HG03060 (cell line): ENCODE measurements at regions not wholly inside any gene's neighbourhood (a gene's known extent, or its start where the extent isn't known, plus 50 kb on each side); places are given as distances from the start of the nearest gene placed in this dataset.

Source experiments
- ATAC-seq: cut with Tn5 transposase; IDR thresholded peaks from one replicate; pipeline ENCODE4 v1.9.1; 2021; ENCODE audit warnings: low read depth, moderate number of reproducible peaks; ENCODE audit not compliant: unreplicated experiment

DNA sequence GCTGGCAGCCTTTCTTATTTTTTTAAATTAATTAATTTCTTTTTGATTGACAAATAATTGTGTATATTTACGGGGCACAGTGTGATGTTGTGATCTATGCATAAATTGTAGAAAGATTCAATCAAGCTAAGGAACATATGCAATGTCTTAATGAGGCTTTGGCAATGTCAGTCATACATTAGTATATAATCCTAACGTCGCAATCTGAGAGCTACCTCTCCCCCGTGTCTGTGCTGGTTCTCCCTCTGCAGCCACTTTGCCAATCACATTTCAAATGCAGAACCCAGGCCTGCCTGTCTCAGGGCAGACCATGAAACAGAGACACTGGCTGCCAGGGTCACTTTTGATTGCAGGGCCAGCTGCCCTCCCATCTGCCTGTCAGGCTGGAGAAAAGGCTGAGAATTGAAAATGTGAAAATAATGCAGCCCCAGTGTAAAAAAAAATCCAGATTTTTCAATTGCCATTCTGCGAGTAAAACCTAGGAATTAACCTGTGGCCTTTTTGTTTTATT lies 56.3 kb downstream of the SLC24A2 start:
- no peak for ATAC-seq

DNA sequence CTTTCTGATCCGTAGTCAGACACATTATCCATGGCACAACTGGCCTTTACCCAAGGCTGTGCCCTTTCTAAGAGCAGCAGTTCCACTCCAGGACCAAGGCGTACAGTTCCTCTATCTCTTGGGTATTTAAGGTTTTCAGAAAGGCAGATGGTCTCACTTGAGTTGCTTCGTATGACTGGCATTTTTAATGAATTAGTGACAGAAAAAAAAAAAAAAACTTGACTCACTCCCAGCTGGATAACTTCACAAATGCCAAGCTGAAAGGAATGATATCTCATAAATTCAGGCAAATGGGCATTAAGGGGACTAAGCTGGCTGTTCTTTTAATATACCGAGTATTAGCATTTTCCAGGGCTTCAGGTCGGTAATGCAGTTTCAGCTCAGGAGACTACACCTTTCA lies 60.7 kb downstream of the SLC24A2 start:
- ATAC-seq, result no peak

DNA sequence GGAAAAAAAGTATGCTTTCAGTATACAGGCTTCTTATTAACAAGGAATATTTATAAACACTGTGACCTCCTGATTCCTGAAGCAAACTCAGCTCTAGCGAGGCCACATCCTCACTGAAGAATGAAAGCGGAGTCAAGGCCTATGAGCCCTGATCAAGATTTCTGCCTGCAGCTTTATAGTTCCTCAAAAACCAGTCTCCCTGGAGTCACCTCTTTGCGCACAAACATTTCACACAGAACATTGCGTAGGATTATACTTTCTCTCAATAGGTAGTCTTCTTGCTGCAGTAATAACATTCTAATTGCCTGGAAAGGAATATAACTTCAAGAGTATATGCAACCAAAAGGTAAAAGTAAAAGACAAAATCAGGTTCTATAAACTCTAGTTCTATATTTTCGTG lies 62.9 kb downstream of the SLC24A2 start:
- ATAC-seq, result no peak

DNA sequence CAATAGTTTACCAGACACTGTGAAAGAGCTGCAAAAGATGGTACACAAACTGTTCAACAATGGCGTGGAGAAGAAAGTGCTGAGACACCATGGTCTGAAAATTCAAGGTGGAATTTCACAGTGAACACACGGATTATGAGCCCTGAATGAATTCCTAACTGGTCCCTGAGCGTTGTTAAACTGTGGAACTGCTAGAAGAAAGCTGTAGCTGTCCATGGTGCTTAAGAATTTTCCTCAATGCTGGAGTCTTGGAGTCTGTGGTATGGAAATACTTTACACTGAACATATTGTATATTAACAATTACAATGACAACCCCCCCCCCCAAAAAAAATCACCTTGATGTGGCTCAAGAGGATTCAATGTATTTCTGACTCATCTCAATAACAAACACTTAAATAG lies 68.5 kb downstream of the SLC24A2 start:
- ATAC-seq, result no peak

DNA sequence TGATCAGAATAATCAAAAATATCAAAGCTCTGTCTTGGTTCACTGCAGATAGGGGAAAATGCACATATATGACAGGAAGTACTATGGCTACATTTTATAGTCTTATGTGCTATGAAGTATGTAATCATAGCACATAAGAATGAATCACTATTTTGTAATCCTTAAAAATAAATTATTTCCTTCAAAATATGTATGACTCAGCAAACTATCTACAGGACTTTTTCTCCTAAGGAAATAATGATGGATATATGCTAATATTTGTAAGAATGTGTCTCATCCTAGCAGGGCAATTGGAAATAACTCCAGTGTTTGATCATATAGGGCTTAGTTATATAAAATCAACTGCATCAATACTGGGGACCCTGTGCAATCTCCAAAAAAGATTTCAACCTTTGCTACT lies 85.1 kb downstream of the SLC24A2 start:
- ATAC-seq, result no peak

DNA sequence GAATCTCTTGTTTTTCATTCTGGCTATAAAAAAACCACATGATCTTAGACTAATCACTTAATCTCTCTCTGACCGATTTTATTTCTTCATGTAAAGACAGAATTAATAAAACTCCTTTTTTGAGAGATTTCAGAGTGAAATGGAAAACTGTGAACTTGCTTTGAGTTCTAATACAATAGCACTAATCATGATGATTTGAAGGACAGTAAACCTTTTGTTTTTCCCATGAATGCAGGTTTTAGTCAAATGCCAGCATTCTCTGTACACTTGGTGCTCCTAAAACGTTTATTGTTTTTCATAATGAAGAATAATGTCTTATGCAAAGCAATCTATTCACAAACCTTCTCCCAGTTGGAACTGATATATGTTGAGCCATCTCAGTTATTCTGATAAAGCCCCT lies 86.8 kb downstream of the SLC24A2 start:
- ATAC-seq, result no peak

DNA sequence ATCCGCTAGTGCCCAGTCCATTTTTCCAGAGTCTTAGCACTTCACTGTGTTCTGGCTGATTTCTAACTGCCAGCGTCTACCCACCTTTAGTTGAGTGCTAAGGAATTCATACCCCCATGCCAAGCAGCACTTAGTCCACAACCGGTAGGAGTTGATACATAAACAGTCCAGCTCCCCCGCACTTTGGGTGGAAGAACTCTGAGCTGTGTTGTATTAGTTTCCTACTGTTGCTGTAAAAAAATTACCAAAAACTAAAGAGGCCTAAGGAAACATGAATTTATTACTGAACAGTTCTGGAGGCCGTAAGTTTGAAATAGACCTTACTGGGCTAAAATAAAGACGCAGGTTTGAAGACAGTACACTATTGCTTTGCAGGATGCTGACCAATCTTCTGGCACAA lies 87.6 kb downstream of the SLC24A2 start:
- no peak for ATAC-seq

DNA sequence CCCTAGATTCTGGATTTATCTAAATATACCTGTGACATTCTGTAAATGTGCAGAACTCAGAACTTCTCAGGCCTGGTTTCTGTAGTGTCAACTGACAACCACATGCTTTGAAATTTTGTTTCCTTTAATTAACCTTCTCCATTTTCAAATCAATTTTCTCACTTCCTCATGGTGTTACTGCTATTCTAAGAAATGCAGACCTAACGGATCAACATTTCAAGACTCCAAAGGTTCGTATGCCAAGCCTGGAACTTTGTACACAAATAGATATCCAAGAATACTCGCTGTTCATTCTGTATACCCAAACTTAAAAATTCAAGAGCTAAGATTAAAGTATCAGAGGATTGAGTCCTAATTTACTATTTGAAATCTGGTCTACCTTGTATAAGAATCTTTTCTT lies 88.1 kb downstream of the SLC24A2 start:
- no peak for ATAC-seq

DNA sequence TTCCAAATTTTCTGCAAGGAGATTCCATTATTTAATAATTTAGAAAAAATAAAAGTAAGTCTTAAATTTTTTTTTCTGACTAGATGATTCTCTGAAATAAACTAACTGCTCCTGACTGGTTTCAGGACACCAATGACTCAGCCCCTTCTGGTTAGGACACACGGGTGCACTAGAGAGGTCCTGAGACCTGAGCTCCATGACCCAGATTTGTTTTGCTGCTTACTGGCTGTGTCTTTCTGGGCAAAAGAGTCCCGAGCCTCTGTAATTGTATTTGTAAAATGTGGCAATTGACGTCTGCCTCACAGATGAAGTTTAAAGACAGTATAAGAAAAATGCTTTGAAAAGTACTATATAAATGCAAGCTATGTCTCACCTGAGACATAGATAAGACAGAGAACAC lies 89.1 kb downstream of the SLC24A2 start:
- no peak for ATAC-seq

DNA sequence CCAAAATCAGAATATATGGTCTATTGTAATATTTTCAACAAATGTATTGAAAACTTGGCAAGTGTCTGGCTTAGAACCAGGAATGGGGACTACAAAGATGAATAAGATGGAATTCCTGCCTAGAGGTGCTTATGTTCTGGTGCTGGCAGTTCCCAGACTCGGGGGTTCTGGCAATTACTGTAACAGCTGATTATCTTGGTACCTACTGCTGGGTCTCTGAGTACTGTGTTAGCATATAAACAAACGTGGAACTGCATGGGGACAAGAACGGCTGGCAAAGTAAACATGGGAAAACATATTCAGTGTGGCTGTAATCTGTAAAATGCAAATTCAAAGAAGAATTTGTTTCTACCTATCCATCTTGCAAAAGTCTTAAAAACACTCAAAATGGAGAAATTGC lies 89.9 kb downstream of the SLC24A2 start:
- ATAC-seq, result no peak

DNA sequence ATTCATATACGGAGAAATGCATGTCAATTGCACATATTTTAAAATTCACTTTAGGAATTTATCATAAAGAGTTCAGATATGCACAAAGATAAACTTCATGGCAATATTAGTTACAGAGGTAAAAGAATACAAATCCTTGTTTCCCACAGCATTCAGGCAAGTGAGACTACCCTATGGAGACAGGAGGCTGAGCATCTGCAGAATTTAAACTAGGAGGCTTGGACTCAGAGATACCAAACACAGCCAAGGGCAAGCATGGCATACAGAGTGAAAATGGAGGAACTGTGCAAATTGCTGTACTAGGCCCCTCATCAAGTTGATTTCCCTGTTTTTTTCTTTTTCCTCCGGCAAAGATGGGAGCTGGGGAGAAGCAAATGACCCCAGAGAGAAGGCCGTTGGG lies 94.2 kb downstream of the SLC24A2 start:
- ATAC-seq, result no peak

DNA sequence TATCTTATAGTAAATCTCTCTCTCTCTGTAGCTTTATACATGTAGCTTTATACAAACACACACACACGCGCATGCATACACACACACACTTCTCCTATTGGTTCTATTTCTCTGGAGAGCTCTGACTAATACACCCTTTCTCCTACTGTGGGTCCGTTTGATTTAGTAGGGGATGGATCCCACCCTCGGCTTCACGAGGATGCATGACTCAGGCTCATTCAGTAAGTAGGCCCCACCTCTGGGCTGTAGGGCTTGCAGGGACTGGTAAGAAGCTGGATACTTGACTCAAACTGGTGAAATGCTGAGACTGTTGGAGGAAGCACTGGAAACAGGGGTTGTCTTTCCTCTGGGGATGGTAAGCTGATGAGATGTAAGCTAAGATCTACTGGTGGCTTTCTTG lies 98.7 kb downstream of the SLC24A2 start:
- ATAC-seq, result no peak

DNA sequence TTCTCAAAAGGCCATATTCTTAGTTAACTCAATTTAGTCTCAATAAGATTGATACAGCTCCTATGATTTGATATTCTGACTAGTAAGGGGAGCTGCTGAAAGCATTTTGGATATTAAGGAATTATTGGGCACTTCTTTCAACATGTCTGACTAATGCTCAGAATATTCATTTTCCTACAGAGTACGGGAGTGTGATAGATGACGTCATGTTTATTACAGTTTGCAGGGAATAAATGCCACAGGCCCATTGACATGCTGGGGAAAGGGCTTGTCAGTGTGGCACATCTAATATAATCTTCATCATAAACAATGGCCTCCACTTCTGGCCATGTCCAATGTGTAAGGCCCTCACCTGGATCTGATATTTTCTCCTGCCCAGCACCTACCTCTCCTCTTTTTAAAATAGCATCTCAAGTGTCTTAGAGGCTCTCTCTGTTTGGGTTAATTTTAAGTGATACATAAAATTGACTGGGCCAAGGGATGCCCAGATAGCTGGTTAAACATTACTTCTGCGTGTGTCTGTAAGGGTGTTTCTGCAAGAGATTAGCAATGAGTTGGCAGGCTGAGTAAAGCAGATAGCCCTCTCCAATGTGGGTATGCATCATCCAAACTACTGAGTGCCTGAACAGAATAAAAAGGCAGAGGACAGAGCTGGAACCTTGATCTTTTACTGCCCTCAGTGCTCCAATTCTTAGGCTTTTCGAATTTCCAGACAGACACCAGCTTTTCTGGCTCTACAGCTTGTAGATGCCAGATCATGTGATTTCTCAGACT lies 99.3 kb downstream of the SLC24A2 start:
- no peak for ATAC-seq

DNA sequence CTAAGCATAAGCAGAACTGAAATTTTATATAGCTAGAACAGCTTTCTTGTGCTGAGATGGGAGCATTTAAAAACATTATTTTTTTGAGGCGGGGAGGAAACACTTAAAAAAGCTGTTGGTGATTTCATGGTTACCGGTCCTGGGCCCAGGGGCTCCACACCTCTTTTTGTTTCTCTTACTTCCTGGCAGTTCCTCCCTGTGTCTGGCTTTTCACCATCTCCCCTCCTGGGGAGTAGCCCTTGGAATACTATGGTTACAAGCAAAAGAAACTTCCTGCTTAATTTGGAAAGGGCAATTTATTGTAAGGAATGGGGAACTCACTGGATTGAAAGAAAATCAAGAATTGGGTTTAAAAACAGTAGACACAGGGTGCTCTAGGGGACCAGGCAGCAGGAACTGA lies 105.1 kb downstream of the SLC24A2 start:
- no peak for ATAC-seq

DNA sequence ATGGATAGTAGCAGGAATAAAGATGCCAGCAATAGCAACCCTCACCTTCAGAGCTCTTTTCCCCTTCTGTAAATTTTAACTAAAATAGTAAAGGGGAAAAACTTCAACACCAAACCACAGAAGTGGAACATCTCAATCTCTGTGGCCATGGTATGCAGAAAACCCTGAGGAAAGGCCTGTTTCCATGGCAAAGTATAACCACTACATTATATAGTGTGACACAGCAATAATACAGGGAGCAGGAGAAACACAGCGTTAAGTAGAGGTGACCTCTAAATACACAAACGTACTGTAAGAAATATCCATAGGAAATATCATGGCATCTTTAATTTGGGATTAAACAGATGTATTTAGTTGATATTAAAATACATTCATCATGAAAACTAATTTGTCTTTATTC lies 106.4 kb downstream of the SLC24A2 start:
- no peak for ATAC-seq

DNA sequence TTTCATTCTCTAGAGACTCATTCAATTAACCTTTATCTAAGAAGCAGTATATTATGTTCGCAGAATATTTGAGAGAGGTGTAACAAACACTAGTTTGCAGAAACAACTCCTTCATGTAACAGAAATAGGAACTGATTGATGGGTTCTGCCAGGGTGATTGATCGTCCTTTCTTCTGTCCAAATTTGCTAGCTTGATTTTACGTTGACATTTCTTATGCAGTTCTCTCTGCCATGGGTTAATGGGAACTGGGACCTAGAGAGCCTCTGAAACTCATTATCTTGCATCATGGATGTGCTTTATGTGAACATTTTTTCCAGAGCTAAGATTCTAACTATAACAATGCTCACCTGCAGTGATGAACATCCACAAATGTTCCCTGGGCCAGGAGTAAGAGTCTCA lies 107.0 kb downstream of the SLC24A2 start:
- no peak for ATAC-seq

DNA sequence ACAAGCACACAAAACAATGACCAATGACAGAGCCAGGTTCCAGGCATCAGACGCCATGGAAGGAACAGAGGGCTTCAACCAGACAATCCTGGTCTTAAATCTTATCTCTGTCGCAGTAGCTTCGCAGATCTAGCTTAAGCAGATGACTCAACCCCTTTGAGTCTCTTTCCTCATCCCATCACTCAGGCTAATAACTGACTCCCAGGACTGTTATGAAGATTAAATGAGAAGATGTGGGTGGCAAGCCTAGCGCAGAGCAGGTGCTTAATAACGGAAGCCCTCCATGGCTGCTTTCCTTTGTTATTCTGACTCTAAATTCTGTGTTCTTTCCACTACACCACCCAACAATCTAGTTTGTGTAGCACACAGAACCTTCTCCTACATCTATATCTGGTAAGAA lies 110.9 kb downstream of the SLC24A2 start:
- no peak for ATAC-seq

DNA sequence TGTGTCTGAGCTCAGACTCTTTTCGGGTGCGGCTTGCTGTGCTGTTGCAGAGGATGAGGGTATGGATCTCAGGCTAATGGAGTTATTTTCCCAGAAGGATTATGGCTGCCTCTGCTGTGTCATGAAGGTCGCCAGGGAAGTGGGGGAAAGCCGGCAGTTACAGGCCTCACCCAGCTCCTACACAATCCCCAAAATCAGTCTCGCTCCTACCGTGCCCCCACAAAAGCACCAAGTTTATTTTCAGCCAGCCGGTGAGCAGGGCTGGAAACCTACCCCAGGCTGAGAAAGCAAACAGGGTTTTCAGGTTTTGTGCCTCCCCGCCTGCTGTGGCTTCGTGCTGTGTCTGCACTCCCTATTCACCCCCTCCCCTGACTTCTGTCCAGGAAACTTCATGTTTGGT lies 113.3 kb downstream of the SLC24A2 start:
- no peak for ATAC-seq

DNA sequence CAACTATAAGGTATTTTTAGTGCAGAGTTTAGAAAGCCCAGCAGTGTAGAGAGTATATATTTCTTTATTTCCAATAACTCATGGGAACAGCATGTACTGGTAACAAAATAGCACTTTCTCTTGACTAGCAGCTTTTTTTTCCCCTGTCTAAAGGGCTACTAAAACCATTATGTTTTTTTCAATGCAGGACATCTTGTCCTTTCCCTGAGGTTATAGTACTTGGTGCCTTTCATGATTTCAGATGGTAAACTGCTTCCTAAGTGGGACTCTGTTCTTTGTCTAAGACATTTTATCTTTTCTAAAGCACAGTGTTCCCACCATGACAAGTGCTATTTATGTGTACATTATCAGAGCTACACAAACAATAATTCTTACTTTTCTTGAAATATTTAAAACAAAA lies 122.3 kb downstream of the SLC24A2 start:
- no peak for ATAC-seq

DNA sequence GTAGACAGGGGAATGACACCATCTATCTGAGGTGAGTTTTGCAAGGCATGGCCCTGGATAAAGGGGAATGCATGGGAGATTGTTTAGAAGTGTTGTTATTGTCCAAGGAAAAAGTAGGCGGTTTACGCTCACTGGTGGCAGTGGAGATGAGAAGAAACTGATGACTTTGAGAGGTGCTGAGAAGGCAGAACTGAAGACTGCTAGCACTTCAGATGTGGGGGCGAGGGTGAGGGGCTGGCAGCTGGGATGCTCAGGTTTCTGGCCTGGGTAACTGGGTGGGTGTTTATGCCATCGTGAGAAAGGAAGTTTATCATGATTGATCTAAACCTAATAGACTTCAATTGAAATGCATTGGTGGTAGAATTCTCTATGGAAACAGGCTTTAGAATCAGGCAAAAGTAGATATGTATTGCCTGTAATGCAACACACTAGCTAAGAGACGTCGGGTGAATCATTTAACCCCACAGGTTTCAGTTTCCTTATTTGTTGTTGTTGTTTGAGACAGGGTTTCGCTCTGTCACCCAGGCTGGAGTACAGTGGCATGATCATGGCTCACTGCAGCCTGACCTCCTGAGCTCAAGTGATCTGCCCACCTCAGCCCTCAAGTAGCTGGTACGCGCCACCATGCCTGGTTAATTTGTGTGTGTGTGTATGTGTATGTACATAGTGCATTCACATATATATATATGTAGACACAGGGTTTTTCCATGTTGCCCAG lies 123.5 kb downstream of the SLC24A2 start:
- ATAC-seq, result peak; percentile 100

DNA sequence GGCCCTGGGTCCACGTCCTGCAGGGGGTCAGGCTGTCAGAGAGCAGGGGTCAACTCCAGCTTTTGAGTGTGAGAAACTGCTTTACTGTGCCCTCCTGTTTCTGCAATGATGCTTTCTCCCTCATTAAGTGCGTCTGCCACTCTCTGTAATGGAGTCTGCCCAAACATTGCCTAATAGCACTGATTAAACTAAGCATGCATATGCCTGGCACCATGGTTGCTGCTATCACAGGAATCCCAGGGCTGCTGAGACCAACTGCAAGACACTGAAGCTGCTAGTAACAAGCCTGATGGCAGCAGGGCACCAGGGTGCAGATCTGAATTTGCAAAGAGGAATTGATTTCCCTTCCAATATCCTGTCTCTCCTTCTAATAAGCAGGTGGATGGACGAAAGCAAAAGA lies 125.3 kb downstream of the SLC24A2 start:
- no peak for ATAC-seq

DNA sequence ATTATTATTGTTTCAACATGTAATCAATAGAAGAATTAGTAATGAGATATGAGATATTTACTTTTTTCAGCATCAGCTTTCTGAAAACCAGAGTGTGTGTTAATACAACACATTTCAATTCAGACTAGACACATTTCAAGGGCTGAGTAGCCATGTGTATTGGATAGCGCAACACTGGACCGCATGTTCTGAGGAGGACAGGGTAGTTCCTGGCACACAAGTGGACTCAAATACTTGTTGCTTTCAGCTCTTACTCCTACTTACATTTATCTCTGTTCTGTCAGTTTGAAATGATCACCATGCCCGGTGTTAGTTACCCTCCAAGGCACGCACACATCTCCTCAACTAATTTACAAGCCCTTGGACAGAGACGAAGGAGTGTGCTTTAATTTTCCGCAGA lies 126.6 kb downstream of the SLC24A2 start:
- ATAC-seq, result no peak
